ENCODE measurements at regions not wholly inside any gene's neighbourhood (a gene's known extent, or its start where the extent isn't known, plus 50 kb on each side); places are given as distances from the start of the nearest gene placed in this dataset.

- TF ChIP-seq EZH2phosphoT487 (IDR thresholded peaks at IDR 0.05; ENCODE audit: borderline replicate concordance): no peak
- TF ChIP-seq CTCF (conservative IDR thresholded peaks at IDR 0.05; ENCODE audit: low read length): no peak
- no peaks in the 10 kb centered on the region for H3K9me2 ChIP-seq (replicated peaks; ENCODE audit: low read depth, low read length)
- no peak overlapping the region for H3K4me3 ChIP-seq (ENCODE audit: low read length, poor library complexity, severe bottlenecking)
- H3K4me1 ChIP-seq (ENCODE audit: insufficient read depth, low read length, poor library complexity, severe bottlenecking): no peaks in the 10 kb centered on the region
- no peaks in the 10 kb centered on the region for H3K79me2 ChIP-seq (ENCODE audit: insufficient read depth, low read length)
- no peak overlapping the region for H3K4me2 ChIP-seq (ENCODE audit: low read depth, low read length, poor library complexity, severe bottlenecking)
- no peaks in the 10 kb centered on the region for H3K27me3 ChIP-seq (ENCODE audit: insufficient read depth, low read length, poor library complexity, severe bottlenecking)
- no peak overlapping the region for H3K9ac ChIP-seq (ENCODE audit: low read depth, low read length, poor library complexity, severe bottlenecking)
- H3K36me3 ChIP-seq (ENCODE audit: insufficient read depth, low read length): no peaks in the 10 kb centered on the region
- no peaks in the 10 kb centered on the region for H4K20me1 ChIP-seq (ENCODE audit: insufficient read depth, low read length, poor library complexity, severe bottlenecking)
- no peak overlapping the region for H2AFZ ChIP-seq (ENCODE audit: low read length)
- no peaks in the 10 kb centered on the region for H3F3A ChIP-seq (ENCODE audit: low read depth)
- H3K9me3 ChIP-seq (ENCODE audit: insufficient read depth, low read depth, low read length): no peaks in the 10 kb centered on the region
Observed at GRCh38 chr12:43159506-43159905, 392.5 kb downstream of the ADAMTS20 start.

DNA sequence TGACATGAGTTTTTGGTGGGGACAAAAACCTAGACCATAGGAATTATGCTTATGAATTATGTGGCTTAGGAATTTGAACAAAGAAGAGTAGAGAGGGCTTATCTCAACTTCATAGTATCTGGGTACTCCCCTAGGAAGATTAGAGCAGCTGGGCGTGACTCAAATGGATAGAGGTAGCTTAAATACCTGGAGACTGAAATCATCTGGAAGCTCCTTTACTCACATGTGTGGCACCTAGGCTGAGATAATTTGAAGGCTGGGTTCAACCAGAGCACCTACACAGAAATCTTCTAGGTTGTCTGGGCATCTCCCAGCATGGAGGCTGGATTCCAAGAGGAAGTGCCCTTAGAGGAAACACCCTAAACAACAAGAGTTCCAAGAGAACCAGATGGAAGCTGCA lies 393.9 kb downstream of the ADAMTS20 start:
- TF ChIP-seq EZH2phosphoT487 (IDR thresholded peaks at IDR 0.05; ENCODE audit: borderline replicate concordance): no peak
- TF ChIP-seq CTCF (conservative IDR thresholded peaks at IDR 0.05; ENCODE audit: low read length): no peak
- no peak overlapping the region for H3K9ac ChIP-seq (ENCODE audit: low read depth, low read length, poor library complexity, severe bottlenecking)
- H3K36me3 ChIP-seq (ENCODE audit: insufficient read depth, low read length): no peaks in the 10 kb centered on the region
- H3K79me2 ChIP-seq (ENCODE audit: insufficient read depth, low read length): no peaks in the 10 kb centered on the region
- no peaks in the 10 kb centered on the region for H4K20me1 ChIP-seq (ENCODE audit: insufficient read depth, low read length, poor library complexity, severe bottlenecking)
- H3F3A ChIP-seq (ENCODE audit: low read depth): no peaks in the 10 kb centered on the region
- H2AFZ ChIP-seq (ENCODE audit: low read length): no peak overlapping the region
- H3K4me2 ChIP-seq (ENCODE audit: low read depth, low read length, poor library complexity, severe bottlenecking): no peak overlapping the region
- no peaks in the 10 kb centered on the region for H3K27me3 ChIP-seq (ENCODE audit: insufficient read depth, low read length, poor library complexity, severe bottlenecking)
- no peak overlapping the region for H3K4me3 ChIP-seq (ENCODE audit: low read length, poor library complexity, severe bottlenecking)
- H3K9me2 ChIP-seq (replicated peaks; ENCODE audit: low read depth, low read length): no peaks in the 10 kb centered on the region
- H3K4me1 ChIP-seq (ENCODE audit: insufficient read depth, low read length, poor library complexity, severe bottlenecking): no peaks in the 10 kb centered on the region
- no peaks in the 10 kb centered on the region for H3K9me3 ChIP-seq (ENCODE audit: insufficient read depth, low read depth, low read length)

DNA sequence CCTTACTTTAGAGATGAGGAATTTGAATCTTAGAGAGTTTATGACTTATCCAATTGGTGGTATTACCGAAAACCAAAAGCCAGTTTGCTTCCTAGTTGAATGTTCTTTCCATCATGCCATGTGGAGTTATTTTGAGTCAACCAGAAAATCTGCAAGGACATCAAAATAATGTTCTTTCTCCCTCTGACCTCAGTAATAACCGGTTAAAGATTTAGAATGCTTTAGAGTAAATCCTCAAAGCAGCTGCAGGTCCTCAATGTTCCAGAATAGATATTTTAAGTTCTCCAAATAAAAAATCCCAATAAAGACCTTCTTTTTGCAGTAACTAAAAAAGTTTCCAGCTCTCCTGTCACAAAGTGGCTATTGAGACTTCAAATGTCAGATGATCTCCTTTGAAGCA lies 396.6 kb downstream of the ADAMTS20 start:
- H3K9me3 ChIP-seq (ENCODE audit: insufficient read depth, low read depth, low read length): no peaks in the 10 kb centered on the region
- H3F3A ChIP-seq (ENCODE audit: low read depth): no peaks in the 10 kb centered on the region
- H4K20me1 ChIP-seq (ENCODE audit: insufficient read depth, low read length, poor library complexity, severe bottlenecking): no peaks in the 10 kb centered on the region
- no peaks in the 10 kb centered on the region for H3K27me3 ChIP-seq (ENCODE audit: insufficient read depth, low read length, poor library complexity, severe bottlenecking)
- H3K36me3 ChIP-seq (ENCODE audit: insufficient read depth, low read length): no peaks in the 10 kb centered on the region
- no peaks in the 10 kb centered on the region for H3K9me2 ChIP-seq (replicated peaks; ENCODE audit: low read depth, low read length)
- H3K4me1 ChIP-seq (ENCODE audit: insufficient read depth, low read length, poor library complexity, severe bottlenecking): no peaks in the 10 kb centered on the region
- H2AFZ ChIP-seq (ENCODE audit: low read length): no peak overlapping the region
- TF ChIP-seq EZH2phosphoT487 (IDR thresholded peaks at IDR 0.05; ENCODE audit: borderline replicate concordance): no peak
- TF ChIP-seq CTCF (conservative IDR thresholded peaks at IDR 0.05; ENCODE audit: low read length): no peak
- no peak overlapping the region for H3K9ac ChIP-seq (ENCODE audit: low read depth, low read length, poor library complexity, severe bottlenecking)
- no peak overlapping the region for H3K4me3 ChIP-seq (ENCODE audit: low read length, poor library complexity, severe bottlenecking)
- no peaks in the 10 kb centered on the region for H3K79me2 ChIP-seq (ENCODE audit: insufficient read depth, low read length)
- H3K4me2 ChIP-seq (ENCODE audit: low read depth, low read length, poor library complexity, severe bottlenecking): no peak overlapping the region
